PC-9 (cell line): ENCODE measurements at regions not wholly inside any gene's neighbourhood (a gene's known extent, or its start where the extent isn't known, plus 50 kb on each side); places are given as distances from the start of the nearest gene placed in this dataset.

ENCODE experiments used
- BruUV-seq: library from RNA; stranded (reverse); fragments of 400-500 nt; replicated peaks from 2 replicates; lab custom pipeline; 2021; lab: Mats Ljungman, UMichigan
- CTCF ChIA-PET: fragments of 300-600 bp; sonication (Branson Sonifier 250); formaldehyde crosslinking; loops from one replicate; lab custom pipeline; 2022; ENCODE audit warnings: antibody characterized with exemption; lab: Charles Lee
- POLR2A ChIA-PET: fragments of 300-600 bp; sonication (Branson Sonifier 250); formaldehyde crosslinking; loops from one replicate; lab custom pipeline; 2022; ENCODE audit warnings: antibody characterized with exemption; ENCODE audit not compliant: unreplicated experiment; lab: Charles Lee
- DNase-seq, 2 experiments: peaks; one replicate each; pipeline versions ENCODE4 v3.0.0 to v3.0.0-alpha.2; 2015 to 2022; ENCODE audit warnings: mixed read lengths in 1 of 2
- H2AFZ ChIP-seq: fragments of 200-600 bp; sonication (generic); 2 replicates; pipeline ENCODE4 v1.8.1; 2017; ENCODE audit warnings: antibody characterized with exemption
- H3F3A ChIP-seq: fragments of 200-600 bp; sonication (generic); 2 replicates; pipeline ENCODE4 v1.8.1; 2017; ENCODE audit warnings: antibody characterized with exemption, mild to moderate bottlenecking, low read depth; ENCODE audit not compliant: insufficient read depth
- H3K27ac ChIP-seq: fragments of 200-600 bp; sonication (generic); 2 replicates; pipeline ENCODE4 v1.6.1; 2016; ENCODE audit warnings: mixed run types
- H3K27me3 ChIP-seq: fragments of 200-600 bp; sonication (generic); 2 replicates; pipeline ENCODE4 v1.6.1; 2016; ENCODE audit warnings: low read depth, mixed run types; ENCODE audit not compliant: insufficient read depth
- H3K36me3 ChIP-seq: fragments of 200-600 bp; sonication (generic); 2 replicates; pipeline ENCODE4 v1.6.1; 2016; ENCODE audit warnings: low read depth, mixed run types
- H3K4me1 ChIP-seq: fragments of 200-600 bp; sonication (generic); replicated peaks from 2 replicates; pipeline ENCODE4 v1.6.1; 2016; ENCODE audit warnings: mixed run types; ENCODE audit not compliant: insufficient read depth
- H3K4me2 ChIP-seq: fragments of 200-600 bp; sonication (generic); 2 replicates; pipeline ENCODE4 v1.6.1; 2017; ENCODE audit warnings: mixed run types
- H3K4me3 ChIP-seq: fragments of 200-600 bp; sonication (generic); 2 replicates; pipeline ENCODE4 v1.6.1; 2016; ENCODE audit warnings: mixed run types
- H3K79me2 ChIP-seq: fragments of 200-600 bp; sonication (generic); 2 replicates; pipeline ENCODE4 v1.6.1; 2017; ENCODE audit warnings: low read depth, mixed run types
- H3K9me2 ChIP-seq: fragments of 200-600 bp; sonication (generic); 2 replicates; pipeline ENCODE4 v1.8.1; 2017; ENCODE audit warnings: mild to moderate bottlenecking; ENCODE audit not compliant: insufficient read depth
- H3K9me3 ChIP-seq: fragments of 200-600 bp; sonication (generic); 2 replicates; pipeline ENCODE4 v1.8.1; 2016; ENCODE audit warnings: low read depth; ENCODE audit not compliant: insufficient read depth
- H4K20me1 ChIP-seq: fragments of 200-600 bp; sonication (generic); 2 replicates; pipeline ENCODE4 v1.8.1; 2017; ENCODE audit not compliant: insufficient read depth
- EZH2 ChIP-seq: fragments of 200-600 bp; sonication (generic); IDR thresholded peaks from 2 replicates; pipeline ENCODE4 v1.8.0; 2017; ENCODE audit warnings: antibody characterized with exemption, low read depth
- intact Hi-C: fragments of 100-400 bp; cut with micrococcal nuclease; formaldehyde crosslinking; loops from one replicate; pipeline ENCODE4 v1.10.0; 2022; ENCODE audit not compliant: unreplicated experiment
- TF ChIP-seq, protein P1 (sequence below): fragments of 200-600 bp; sonication (generic); conservative IDR thresholded peaks from 2 replicates; pipeline ENCODE4 v1.6.1; 2017; ENCODE audit warnings: mixed run types, antibody characterized with exemption, mild to moderate bottlenecking, moderate library complexity

DNA sequence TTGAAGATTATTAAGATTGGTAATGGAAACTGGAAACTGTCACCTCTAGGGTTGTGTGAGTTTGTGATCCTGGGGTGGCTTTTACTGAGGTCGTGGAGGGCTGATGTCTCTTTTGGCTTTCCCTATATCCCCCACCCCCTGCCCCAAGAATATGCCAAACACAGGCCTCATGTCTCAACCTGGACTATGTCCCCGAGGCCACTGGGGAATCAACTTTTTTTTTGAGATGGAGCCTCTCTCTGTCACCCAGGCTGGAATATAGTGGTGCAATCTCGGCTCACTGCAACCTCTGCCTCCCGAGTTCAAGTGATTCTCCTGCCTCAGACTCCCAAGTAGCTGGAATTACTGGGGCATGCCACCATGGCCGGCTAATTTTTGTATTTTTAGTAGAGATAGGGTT is 83.3 kb upstream of the RALGAPA2 start:
- no TSS peak for BruUV-seq
- Histone ChIP-seq H3K9me2 (no peaks in the 10 kb centered on the region), H3F3A (no peaks in the 10 kb centered on the region), H3K4me3 (no peak overlapping the region), H3K27me3 (peaks cover 80% of the 10 kb centered on the region), H3K27ac (no peak overlapping the region), H3K79me2 (no peaks in the 10 kb centered on the region), H2AFZ (no peak overlapping the region), H3K4me1 (no peaks in the 10 kb centered on the region), H3K36me3 (no peaks in the 10 kb centered on the region), H3K4me2 (no peak overlapping the region), H3K9me3 (no peaks in the 10 kb centered on the region), H4K20me1 (no peaks in the 10 kb centered on the region)
- no peak for TF ChIP-seq EZH2
- TF ChIP-seq, protein P1, sequence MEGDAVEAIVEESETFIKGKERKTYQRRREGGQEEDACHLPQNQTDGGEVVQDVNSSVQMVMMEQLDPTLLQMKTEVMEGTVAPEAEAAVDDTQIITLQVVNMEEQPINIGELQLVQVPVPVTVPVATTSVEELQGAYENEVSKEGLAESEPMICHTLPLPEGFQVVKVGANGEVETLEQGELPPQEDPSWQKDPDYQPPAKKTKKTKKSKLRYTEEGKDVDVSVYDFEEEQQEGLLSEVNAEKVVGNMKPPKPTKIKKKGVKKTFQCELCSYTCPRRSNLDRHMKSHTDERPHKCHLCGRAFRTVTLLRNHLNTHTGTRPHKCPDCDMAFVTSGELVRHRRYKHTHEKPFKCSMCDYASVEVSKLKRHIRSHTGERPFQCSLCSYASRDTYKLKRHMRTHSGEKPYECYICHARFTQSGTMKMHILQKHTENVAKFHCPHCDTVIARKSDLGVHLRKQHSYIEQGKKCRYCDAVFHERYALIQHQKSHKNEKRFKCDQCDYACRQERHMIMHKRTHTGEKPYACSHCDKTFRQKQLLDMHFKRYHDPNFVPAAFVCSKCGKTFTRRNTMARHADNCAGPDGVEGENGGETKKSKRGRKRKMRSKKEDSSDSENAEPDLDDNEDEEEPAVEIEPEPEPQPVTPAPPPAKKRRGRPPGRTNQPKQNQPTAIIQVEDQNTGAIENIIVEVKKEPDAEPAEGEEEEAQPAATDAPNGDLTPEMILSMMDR, result no peak
- ChIA-PET CTCF (no interaction called here), POLR2A (no interaction called here)
- intact Hi-C loops, result no loop called here
- DNase-seq, result no peak

GRCh38 chr20:20795119-20795518 is 82.7 kb upstream of the RALGAPA2 start:
- H3F3A ChIP-seq, result no peaks in the 10 kb centered on the region
- no TSS peak for BruUV-seq
- intact Hi-C loops, result no loop called here
- CTCF ChIA-PET, result no interaction called here
- no peaks in the 10 kb centered on the region for H3K9me3 ChIP-seq
- no peaks in the 10 kb centered on the region for H4K20me1 ChIP-seq
- H3K27me3 ChIP-seq, result peaks cover 80% of the 10 kb centered on the region
- TF ChIP-seq, protein P1, result no peak
- TF ChIP-seq EZH2, result no peak
- no peak overlapping the region for H3K4me3 ChIP-seq
- H3K79me2 ChIP-seq, result no peaks in the 10 kb centered on the region
- no peak overlapping the region for H3K27ac ChIP-seq
- POLR2A ChIA-PET, result no interaction called here
- no peak for DNase-seq
- H3K9me2 ChIP-seq, result no peaks in the 10 kb centered on the region
- H3K4me2 ChIP-seq, result no peak overlapping the region
- H3K4me1 ChIP-seq, result no peaks in the 10 kb centered on the region
- H2AFZ ChIP-seq, result no peak overlapping the region
- no peaks in the 10 kb centered on the region for H3K36me3 ChIP-seq

GRCh38 chr20:20793591-20793990 is 81.1 kb upstream of the RALGAPA2 start:
- no peak overlapping the region for H3K4me2 ChIP-seq
- BruUV-seq, result no TSS peak
- no peaks in the 10 kb centered on the region for H3K9me2 ChIP-seq
- H3K4me3 ChIP-seq, result no peak overlapping the region
- H3K4me1 ChIP-seq, result no peaks in the 10 kb centered on the region
- H3K36me3 ChIP-seq, result no peaks in the 10 kb centered on the region
- POLR2A ChIA-PET, result no interaction called here
- H3K9me3 ChIP-seq, result no peaks in the 10 kb centered on the region
- intact Hi-C loops, result no loop called here
- no peaks in the 10 kb centered on the region for H3K79me2 ChIP-seq
- no peaks in the 10 kb centered on the region for H4K20me1 ChIP-seq
- CTCF ChIA-PET, result no interaction called here
- H3F3A ChIP-seq, result no peaks in the 10 kb centered on the region
- no peak for TF ChIP-seq EZH2
- TF ChIP-seq, protein P1, result no peak
- DNase-seq, result no peak
- peaks cover 90% of the 10 kb centered on the region for H3K27me3 ChIP-seq
- H2AFZ ChIP-seq, result no peak overlapping the region
- H3K27ac ChIP-seq, result no peak overlapping the region
